ENCODE measurements at regions not wholly inside any gene's neighbourhood (a gene's known extent, or its start where the extent isn't known, plus 50 kb on each side); places are given as distances from the start of the nearest gene placed in this dataset.
"Not testable (repeated sequence)": the region's sequence is repeated elsewhere in the genome, so short reads cannot be mapped to it uniquely, and the experiment has no call there.

DNA sequence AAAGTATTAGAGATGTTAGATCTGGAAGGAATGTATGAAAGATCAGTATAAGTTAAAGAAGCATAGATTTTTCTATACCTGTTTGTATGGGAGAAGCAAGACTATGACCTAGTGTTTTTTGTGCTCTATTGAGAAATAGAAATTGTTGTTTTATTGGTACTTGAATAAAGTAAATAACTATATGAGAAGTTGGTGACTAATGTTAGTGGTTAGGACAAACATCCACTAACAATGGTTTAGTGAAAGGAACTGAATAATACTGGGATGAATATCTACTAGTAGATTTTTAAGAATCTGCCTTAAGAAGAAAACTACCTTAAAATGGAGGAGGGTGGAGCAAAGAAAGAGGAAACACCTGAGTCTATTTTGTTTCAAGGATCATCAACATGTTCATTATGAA lies 521.1 kb upstream of the POT1 start:
- DNase-seq = no peak

DNA sequence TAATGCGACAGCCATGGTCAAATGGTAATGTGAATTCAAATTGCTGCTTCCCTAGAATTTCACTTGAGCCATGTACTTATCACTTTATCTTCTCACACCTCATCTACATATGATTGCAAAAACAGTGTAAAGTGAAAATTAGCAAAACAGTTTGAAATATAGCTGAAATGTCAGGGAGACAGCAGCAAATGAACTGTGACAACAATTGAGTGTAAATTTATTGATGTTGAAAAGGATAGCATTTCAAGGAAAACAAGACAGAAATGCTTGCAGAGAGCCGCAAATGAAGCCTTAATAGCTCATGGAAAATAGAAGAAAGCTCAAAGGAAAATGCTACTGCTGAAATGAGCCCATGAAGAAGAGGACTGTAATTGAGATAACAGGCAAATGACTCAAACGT lies 516.2 kb upstream of the POT1 start:
- no peak for DNase-seq

- DNase-seq = no peak
Measured at GRCh38 chr7:125444864-125445263, 515.2 kb upstream of the POT1 start.

GRCh38 chr7:125436220-125436619 lies 506.6 kb upstream of the POT1 start:
- DNase-seq = no peak

- no peak for DNase-seq
Measured at GRCh38 chr7:125431349-125431748, 501.7 kb upstream of the POT1 start.

- DNase-seq = no peak
Measured at GRCh38 chr7:125430013-125430412, 500.4 kb upstream of the POT1 start.

DNA sequence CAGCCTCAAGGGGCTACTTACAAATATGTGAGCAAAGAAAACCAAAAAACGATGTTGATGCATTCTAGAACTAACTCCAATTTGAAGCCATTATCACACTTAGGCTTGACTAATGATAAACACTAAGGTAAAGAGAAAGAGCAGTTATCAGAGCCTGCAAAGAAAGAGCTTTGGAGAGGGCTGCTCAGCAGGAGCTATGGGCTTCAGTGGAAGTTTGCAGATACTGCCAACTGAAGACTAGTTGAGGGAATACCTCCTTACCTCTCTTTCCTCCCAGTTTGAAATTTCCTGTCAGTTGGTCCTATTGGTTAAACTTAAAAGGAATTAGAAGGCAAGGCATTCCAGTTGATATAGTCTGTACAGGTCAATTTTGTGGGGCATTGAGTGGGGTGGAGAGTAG lies 498.1 kb upstream of the POT1 start:
- no peak for DNase-seq

GRCh38 chr7:125425506-125425905 lies 495.9 kb upstream of the POT1 start:
- no peak for DNase-seq

- DNase-seq = no peak
Measured at GRCh38 chr7:125424721-125425120, 495.1 kb upstream of the POT1 start.

- no peak for DNase-seq
Measured at GRCh38 chr7:125423458-125424155, 494.0 kb upstream of the POT1 start.

DNA sequence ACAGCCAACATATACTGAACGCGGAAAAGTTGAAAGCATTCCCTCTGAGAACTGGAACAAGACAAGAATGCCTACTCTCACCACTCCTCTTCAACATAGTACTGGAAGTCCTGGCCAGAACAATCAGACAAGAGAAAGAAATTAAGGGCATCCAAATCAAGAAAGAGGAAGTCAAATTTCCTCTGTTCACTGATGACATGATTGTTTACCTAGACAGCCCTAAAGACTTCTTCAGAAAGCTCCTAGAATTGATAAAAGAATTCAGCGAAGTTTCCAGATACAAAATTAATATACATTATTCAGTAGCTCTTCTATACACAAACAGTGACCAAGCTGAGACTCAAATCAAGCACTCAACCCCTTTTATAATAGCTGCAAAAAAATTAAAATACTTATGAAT lies 491.8 kb upstream of the POT1 start:
- DNase-seq = not testable (repeated sequence)

GRCh38 chr7:125412890-125413665 lies 483.5 kb upstream of the POT1 start:
- DNase-seq = no peak

- DNase-seq = no peak
Measured at GRCh38 chr7:125409921-125410320, 480.3 kb upstream of the POT1 start.

- DNase-seq = no peak
Measured at GRCh38 chr7:125406111-125406510, 476.5 kb upstream of the POT1 start.

GRCh38 chr7:125399408-125399807 lies 469.8 kb upstream of the POT1 start:
- DNase-seq = no peak

DNA sequence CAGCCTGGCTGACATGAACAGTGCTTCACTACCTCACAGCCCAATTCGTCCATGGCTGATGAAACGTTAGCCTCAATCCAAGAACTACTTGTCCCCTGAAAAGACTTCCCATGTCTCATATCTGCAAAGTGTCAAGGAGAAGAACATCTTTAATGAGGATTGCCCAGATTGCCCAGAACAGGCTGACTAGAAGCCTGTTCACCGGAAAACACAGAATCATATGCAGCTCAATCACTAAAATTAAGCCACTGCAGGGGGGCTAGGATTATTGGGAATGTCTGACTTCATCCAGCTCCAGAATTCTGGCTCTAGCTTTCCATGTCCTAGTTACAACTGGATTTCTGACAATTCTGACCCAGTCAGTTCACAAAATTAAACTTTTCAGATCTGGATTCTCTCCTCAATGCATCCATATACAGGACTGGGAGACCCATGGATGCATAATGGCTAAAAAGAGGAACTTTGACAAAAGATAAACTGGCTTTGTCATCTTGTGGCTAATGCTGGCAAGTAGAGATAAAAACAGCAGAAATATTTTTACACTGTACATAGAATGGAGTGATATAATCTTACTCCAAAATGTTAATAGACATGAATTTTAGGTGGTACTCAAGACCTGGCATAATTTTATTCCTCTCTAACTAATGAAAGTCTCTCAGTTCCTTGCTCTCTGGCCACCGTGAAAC lies 467.0 kb upstream of the POT1 start:
- no peak for DNase-seq

GRCh38 chr7:125391921-125392320 lies 462.3 kb upstream of the POT1 start:
- DNase-seq = no peak

GRCh38 chr7:125390981-125391380 lies 461.4 kb upstream of the POT1 start:
- no peak for DNase-seq

DNA sequence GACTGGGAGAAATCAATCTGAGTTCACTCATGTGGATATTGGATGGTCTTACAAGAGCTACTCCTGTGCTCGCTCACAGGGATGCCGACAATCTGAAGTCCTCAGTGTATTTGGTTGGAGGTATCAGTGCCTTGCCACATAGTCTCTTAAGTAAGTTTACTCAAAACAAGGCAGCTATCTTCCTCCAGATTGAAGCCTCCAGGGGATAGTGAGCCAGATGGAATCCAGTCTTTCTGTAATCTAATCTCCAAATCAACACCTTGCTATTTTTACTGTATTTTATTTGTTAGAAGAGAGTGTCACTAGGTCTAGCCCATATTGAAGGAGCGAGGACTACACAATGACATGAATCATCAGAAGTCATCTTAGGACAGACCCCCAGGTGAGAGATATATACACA lies 456.6 kb upstream of the POT1 start:
- no peak for DNase-seq

DNA sequence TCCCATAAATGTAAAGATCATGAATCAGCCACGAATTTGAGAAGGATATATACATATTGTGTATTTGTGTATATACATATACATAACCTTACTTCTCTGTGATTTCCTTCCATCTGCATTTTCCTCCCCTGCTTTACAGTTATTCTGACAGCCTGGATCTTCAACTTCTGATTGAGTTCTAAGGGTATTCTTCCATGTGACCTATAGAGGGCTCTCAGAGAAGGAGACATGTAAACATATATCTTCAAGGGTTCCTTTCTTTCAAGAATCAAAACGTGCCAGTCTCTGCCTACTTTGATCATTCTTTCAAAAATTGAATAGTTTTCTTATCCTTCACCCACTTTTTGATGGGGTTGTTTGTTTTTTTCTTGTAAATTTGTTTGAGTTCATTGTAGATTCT lies 453.7 kb upstream of the POT1 start:
- no peak for DNase-seq

GRCh38 chr7:125382401-125382800 lies 452.8 kb upstream of the POT1 start:
- no peak for DNase-seq

GRCh38 chr7:125375942-125376341 lies 446.3 kb upstream of the POT1 start:
- no peak for DNase-seq

DNA sequence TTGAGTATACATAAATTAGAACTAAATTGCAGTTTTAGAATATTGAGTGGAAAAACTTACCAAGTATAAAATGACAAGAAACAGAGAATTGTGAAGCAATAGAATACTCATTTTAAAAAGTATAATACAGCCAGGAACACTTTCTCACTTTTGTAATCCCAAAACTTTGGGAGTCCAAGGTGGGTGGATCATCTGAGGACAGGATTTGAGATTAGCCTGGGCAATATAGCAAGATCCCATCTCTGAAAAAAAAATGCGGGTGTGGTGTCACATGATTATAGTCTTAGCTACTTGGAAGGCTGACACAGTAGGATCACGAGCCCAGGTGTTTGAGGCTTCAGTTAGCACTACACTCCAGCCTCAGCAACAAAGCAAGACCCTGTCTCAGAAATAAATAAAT lies 440.9 kb upstream of the POT1 start:
- no peak for DNase-seq

GRCh38 chr7:125363873-125364272 lies 434.2 kb upstream of the POT1 start:
- DNase-seq = no peak

Data from NCI-H1105 (cell line).